Stomach (tissue), 8 donors: ENCODE measurements at regions not wholly inside any gene's neighbourhood (a gene's known extent, or its start where the extent isn't known, plus 50 kb on each side); places are given as distances from the start of the nearest gene placed in this dataset.
A peak's percentile ranks its signal among the peaks of the same experiment; 100 is the strongest.

Experiments used
- DNase-seq, 2 donors: peaks; one replicate each; pipeline versions ENCODE4 v3.0.0 to v3.0.0-alpha.2; 2013 to 2019
- H3K27ac ChIP-seq, 5 donors: fragments of 200-600 bp in 4 of 5; sonication (generic) in 4 of 5; one replicate each; pipeline ENCODE4 v1.5.1; 2013 to 2019; ENCODE audit warnings: mild to moderate bottlenecking in 1 of 5, moderate library complexity in 1 of 5
- H3K27me3 ChIP-seq, 3 donors: fragments of 200-600 bp; sonication (generic); one replicate each; pipeline ENCODE4 v1.5.1; 2017 to 2019; ENCODE audit warnings: mixed run types in 1 of 3
- H3K36me3 ChIP-seq, 4 donors: fragments of 200-600 bp; sonication (generic); 1 replicate in 3 of 4; 2 replicates in 1 of 4; pipeline ENCODE4 v1.5.1; 2016 to 2019
- H3K4me1 ChIP-seq, 4 donors: fragments of 200-600 bp; sonication (generic); one replicate each; pipeline ENCODE4 v1.5.1; 2016 to 2019
- H3K4me3 ChIP-seq, 4 donors: fragments of 200-600 bp; sonication (generic) in 3 of 4; one replicate each; pipeline ENCODE4 v1.5.1; 2016 to 2019; ENCODE audit warnings: mild to moderate bottlenecking in 1 of 4
- H3K9me3 ChIP-seq, 4 donors: fragments of 200-600 bp; sonication (generic); one replicate each; pipeline ENCODE4 v1.5.1; 2016 to 2019
- CTCF ChIP-seq, 7 experiments: fragments of 450-650 bp in 4 of 7; fragments of 200-600 bp in 3 of 7; sonication (generic) in 3 of 7; IDR thresholded peaks; one replicate each; pipeline ENCODE4 v1.5.1; 2016 to 2019; ENCODE audit warnings: antibody characterized with exemption in 7 of 7, control low read depth in 2 of 7, mild to moderate bottlenecking in 1 of 7
- EP300 ChIP-seq: sonication (generic); formaldehyde crosslinking; IDR thresholded peaks from one replicate; pipeline ENCODE4 v1.6.1; 2017; ENCODE audit warnings: antibody characterized with exemption
- POLR2A ChIP-seq, 4 donors: fragments of 450-650 bp; IDR thresholded peaks; one replicate each; pipeline ENCODE4 v1.6.1; 2016; ENCODE audit warnings: antibody characterized with exemption in 4 of 4, control low read depth in 2 of 4, mild to moderate bottlenecking in 1 of 4, moderate library complexity in 1 of 4
- POLR2AphosphoS5 ChIP-seq, 3 donors: sonication (generic); formaldehyde crosslinking; IDR thresholded peaks; one replicate each; pipeline ENCODE4 v1.6.1; 2016; ENCODE audit warnings: antibody characterized with exemption in 3 of 3
- WGBS, 5 donors: extraction: QIAGEN DNeasy Blood & Tissue Kit in 3 of 5; methylation state at CpG; one replicate each; pipeline versions ENCODE4 v1.1.5 to v1.1.7; 2013 to 2018; 5-methylcytosine and 5-hydroxymethylcytosine counted together
- intact Hi-C: fragments of 100-400 bp; cut with DNase I; formaldehyde crosslinking; loops from one replicate; pipeline ENCODE4 v1.15.1; 2023; ENCODE audit warnings: low total_unique reads
- donor health status: healthy with polysubstance abuse.
- donor health status: Bipolar disorder and iron deficiency.
- donor health status: healthy.

- Histone ChIP-seq H3K4me3 (no peak overlapping the region), H3K4me1 (peaks cover 0 to 19% (median 0%) of the 10 kb centered on the region in 4 donors), H3K36me3 (no peaks in the 10 kb centered on the region), H3K27me3 (no peaks in the 10 kb centered on the region), H3K27ac (no peak overlapping the region), H3K9me3 (no peaks in the 10 kb centered on the region)
- TF ChIP-seq POLR2AphosphoS5 (IDR thresholded peaks at IDR 0.05) (no peak), POLR2A (IDR thresholded peaks at IDR 0.05) (no peak), EP300 (no peak), CTCF (IDR thresholded peaks at IDR 0.05) (no peak)
- DNase-seq = no peak
- intact Hi-C loops = no loop called here
Observed at GRCh38 chr5:147965715-147966114, 59.4 kb upstream of the C5orf46 start.

- 53 to 65% (median 58%) methylated on average over 4 of the region's 4 CpGs for WGBS, 5 donors
- peak in 1 of 2 donors; percentile 27 for DNase-seq
- TF ChIP-seq POLR2AphosphoS5 (IDR thresholded peaks at IDR 0.05) (no peak), POLR2A (IDR thresholded peaks at IDR 0.05) (no peak), EP300 (no peak), CTCF (IDR thresholded peaks at IDR 0.05) (no peak)
- Histone ChIP-seq H3K9me3 (no peaks in the 10 kb centered on the region), H3K36me3 (no peaks in the 10 kb centered on the region), H3K27me3 (no peaks in the 10 kb centered on the region), H3K4me3 (no peak overlapping the region), H3K4me1 (peaks cover 0 to 19% (median 0%) of the 10 kb centered on the region in 4 donors), H3K27ac (peak overlapping the region in 2 of 5 donors; percentile 31 to 40)
- intact Hi-C loops = no loop called here
Observed at GRCh38 chr5:147963948-147964693, 57.8 kb upstream of the C5orf46 start.

GRCh38 chr5:147963436-147963835 lies 57.1 kb upstream of the C5orf46 start:
- Histone ChIP-seq H3K27me3 (no peaks in the 10 kb centered on the region), H3K36me3 (no peaks in the 10 kb centered on the region), H3K4me3 (no peak overlapping the region), H3K4me1 (peaks cover 0 to 19% (median 0%) of the 10 kb centered on the region in 4 donors), H3K27ac (no peak overlapping the region), H3K9me3 (no peaks in the 10 kb centered on the region)
- 64 to 77% (median 74%) methylated on average over 2 of the region's 2 CpGs for WGBS, 5 donors
- intact Hi-C loops = no loop called here
- TF ChIP-seq CTCF (IDR thresholded peaks at IDR 0.05) (no peak), POLR2A (IDR thresholded peaks at IDR 0.05) (no peak), POLR2AphosphoS5 (IDR thresholded peaks at IDR 0.05) (no peak), EP300 (no peak)
- no peak for DNase-seq

GRCh38 chr5:147961208-147961749 lies 54.9 kb upstream of the C5orf46 start:
- TF ChIP-seq POLR2A (IDR thresholded peaks at IDR 0.05) (no peak), POLR2AphosphoS5 (IDR thresholded peaks at IDR 0.05) (peak in 1 of 3 donors; percentile 53)
- H3K36me3 ChIP-seq = no peaks in the 10 kb centered on the region
- intact Hi-C loops = no loop called here
- DNase-seq = no peak
- no peaks in the 10 kb centered on the region for H3K9me3 ChIP-seq
- no peaks in the 10 kb centered on the region for H3K27me3 ChIP-seq
- peaks cover 0 to 18% (median 0%) of the 10 kb centered on the region in 4 donors for H3K4me1 ChIP-seq
- 19 to 53% (median 41%) methylated on average over 2 of the region's 2 CpGs for WGBS, 5 donors
- no peak overlapping the region for H3K27ac ChIP-seq
- no peak overlapping the region for H3K4me3 ChIP-seq

GRCh38 chr5:147957901-147958300 lies 51.6 kb upstream of the C5orf46 start:
- TF ChIP-seq POLR2A (IDR thresholded peaks at IDR 0.05) (no peak), CTCF (IDR thresholded peaks at IDR 0.05) (no peak), POLR2AphosphoS5 (IDR thresholded peaks at IDR 0.05) (no peak), EP300 (no peak)
- intact Hi-C loops = no loop called here
- H3K4me1 ChIP-seq = no peaks in the 10 kb centered on the region
- H3K36me3 ChIP-seq = no peaks in the 10 kb centered on the region
- no peaks in the 10 kb centered on the region for H3K9me3 ChIP-seq
- no peak overlapping the region for H3K4me3 ChIP-seq
- H3K27me3 ChIP-seq = no peaks in the 10 kb centered on the region
- WGBS, 5 donors = 90 to 93% (median 92%) methylated on average over 6 of the region's 6 CpGs
- DNase-seq = no peak
- H3K27ac ChIP-seq = no peak overlapping the region
